Vagina (tissue), 2 donors: ENCODE measurements at regions not wholly inside any gene's neighbourhood (a gene's known extent, or its start where the extent isn't known, plus 50 kb on each side); places are given as distances from the start of the nearest gene placed in this dataset.

Experiments used
- POLR2A ChIP-seq, 2 donors: fragments of 450-650 bp; IDR thresholded peaks; one replicate each; pipeline ENCODE4 v1.6.1; 2017; ENCODE audit warnings: antibody characterized with exemption in 2 of 2, mild to moderate bottlenecking in 2 of 2, moderate library complexity in 2 of 2
- POLR2AphosphoS5 ChIP-seq, 2 donors: sonication (generic); formaldehyde crosslinking; IDR thresholded peaks; one replicate each; pipeline ENCODE4 v1.9.0; 2017; ENCODE audit warnings: antibody characterized with exemption in 2 of 2, mild to moderate bottlenecking in 2 of 2, low read depth in 1 of 2; ENCODE audit not compliant: insufficient read depth in 1 of 2
- TF ChIP-seq, protein P1 (sequence below), 3 experiments: fragments of 450-650 bp in 2 of 3; fragments of 200-600 bp in 1 of 3; sonication (generic) in 1 of 3; IDR thresholded peaks; one replicate each; pipeline ENCODE4 v1.5.1; 2017 to 2019; ENCODE audit warnings: antibody characterized with exemption in 3 of 3, mild to moderate bottlenecking in 2 of 3, moderate library complexity in 2 of 3

DNA sequence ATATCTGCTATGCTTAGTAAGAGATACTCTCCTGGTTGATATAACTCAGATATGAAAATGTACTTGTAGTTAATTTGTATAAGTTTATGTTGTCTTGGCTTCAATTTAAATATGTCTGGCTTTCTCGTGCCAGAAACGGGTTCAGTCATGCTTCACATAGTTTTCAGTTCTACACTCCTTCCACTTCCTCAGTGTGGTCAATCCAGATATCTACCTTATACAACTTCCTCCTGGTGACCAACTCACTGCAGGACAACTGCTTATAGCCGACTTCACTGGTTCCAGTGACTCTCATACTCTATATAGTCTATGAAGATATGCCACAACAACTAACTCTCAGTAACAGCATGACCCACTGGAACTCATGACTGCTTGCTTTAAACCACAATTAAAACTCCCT is 690.4 kb downstream of the SLCO4C1 start:
- no peak for TF ChIP-seq POLR2A (IDR thresholded peaks at IDR 0.05)
- TF ChIP-seq, protein P1, sequence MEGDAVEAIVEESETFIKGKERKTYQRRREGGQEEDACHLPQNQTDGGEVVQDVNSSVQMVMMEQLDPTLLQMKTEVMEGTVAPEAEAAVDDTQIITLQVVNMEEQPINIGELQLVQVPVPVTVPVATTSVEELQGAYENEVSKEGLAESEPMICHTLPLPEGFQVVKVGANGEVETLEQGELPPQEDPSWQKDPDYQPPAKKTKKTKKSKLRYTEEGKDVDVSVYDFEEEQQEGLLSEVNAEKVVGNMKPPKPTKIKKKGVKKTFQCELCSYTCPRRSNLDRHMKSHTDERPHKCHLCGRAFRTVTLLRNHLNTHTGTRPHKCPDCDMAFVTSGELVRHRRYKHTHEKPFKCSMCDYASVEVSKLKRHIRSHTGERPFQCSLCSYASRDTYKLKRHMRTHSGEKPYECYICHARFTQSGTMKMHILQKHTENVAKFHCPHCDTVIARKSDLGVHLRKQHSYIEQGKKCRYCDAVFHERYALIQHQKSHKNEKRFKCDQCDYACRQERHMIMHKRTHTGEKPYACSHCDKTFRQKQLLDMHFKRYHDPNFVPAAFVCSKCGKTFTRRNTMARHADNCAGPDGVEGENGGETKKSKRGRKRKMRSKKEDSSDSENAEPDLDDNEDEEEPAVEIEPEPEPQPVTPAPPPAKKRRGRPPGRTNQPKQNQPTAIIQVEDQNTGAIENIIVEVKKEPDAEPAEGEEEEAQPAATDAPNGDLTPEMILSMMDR (IDR thresholded peaks at IDR 0.05) = no peak
- no peak for TF ChIP-seq POLR2AphosphoS5 (IDR thresholded peaks at IDR 0.05; ENCODE audit: insufficient read depth in 1 of 2, low read depth in 1 of 2)
